ENCODE measurements at regions not wholly inside any gene's neighbourhood (a gene's known extent, or its start where the extent isn't known, plus 50 kb on each side); places are given as distances from the start of the nearest gene placed in this dataset.

GRCh38 chr13:73335944-73336343, 277.1 kb downstream of the KLF5 start:
- no peak for TF ChIP-seq POLR2AphosphoS5 (IDR thresholded peaks at IDR 0.05; ENCODE audit: borderline replicate concordance, low read depth, low read length)
- no peak for TF ChIP-seq EZH2 (IDR thresholded peaks at IDR 0.05)

All from SK-N-MC (cell line).